ENCODE measurements at regions not wholly inside any gene's neighbourhood (a gene's known extent, or its start where the extent isn't known, plus 50 kb on each side); places are given as distances from the start of the nearest gene placed in this dataset.

DNA sequence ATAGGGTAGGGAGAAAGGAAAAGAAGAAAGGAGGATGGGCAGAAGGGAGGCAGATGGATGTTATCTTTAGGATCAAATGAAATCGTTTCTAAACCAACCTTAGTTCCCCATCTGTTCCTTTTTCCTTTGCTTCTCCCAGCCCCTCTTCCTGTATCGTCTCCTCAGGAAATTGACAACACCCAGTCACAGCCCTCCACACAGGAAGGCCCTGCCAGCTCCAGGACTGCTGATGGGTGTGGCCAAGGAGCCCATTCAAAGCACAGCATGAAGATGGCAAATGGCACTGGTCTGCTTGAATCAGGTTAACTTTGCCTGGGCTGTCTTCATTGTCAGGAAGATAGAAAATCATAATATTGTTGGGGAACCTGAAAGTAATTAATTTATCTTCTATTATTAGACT is 164.8 kb downstream of the C11orf87 start:
- peaks cover 3% of the 10 kb centered on the region for H3K27me3 Mint-ChIP-seq (ENCODE audit: unreplicated experiment)
- no peak overlapping the region for H3K27ac Mint-ChIP-seq (ENCODE audit: unreplicated experiment)
- no peaks in the 10 kb centered on the region for H3K36me3 Mint-ChIP-seq (ENCODE audit: low read depth, unreplicated experiment)
- no peak overlapping the region for H3K4me3 Mint-ChIP-seq (ENCODE audit: unreplicated experiment)
- peak; percentile 7 for DNase-seq (ENCODE audit: low spot score)
- TF ChIP-seq, protein P1, sequence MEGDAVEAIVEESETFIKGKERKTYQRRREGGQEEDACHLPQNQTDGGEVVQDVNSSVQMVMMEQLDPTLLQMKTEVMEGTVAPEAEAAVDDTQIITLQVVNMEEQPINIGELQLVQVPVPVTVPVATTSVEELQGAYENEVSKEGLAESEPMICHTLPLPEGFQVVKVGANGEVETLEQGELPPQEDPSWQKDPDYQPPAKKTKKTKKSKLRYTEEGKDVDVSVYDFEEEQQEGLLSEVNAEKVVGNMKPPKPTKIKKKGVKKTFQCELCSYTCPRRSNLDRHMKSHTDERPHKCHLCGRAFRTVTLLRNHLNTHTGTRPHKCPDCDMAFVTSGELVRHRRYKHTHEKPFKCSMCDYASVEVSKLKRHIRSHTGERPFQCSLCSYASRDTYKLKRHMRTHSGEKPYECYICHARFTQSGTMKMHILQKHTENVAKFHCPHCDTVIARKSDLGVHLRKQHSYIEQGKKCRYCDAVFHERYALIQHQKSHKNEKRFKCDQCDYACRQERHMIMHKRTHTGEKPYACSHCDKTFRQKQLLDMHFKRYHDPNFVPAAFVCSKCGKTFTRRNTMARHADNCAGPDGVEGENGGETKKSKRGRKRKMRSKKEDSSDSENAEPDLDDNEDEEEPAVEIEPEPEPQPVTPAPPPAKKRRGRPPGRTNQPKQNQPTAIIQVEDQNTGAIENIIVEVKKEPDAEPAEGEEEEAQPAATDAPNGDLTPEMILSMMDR (IDR thresholded peaks at IDR 0.05; ENCODE audit: unreplicated experiment): no peak
- no peaks in the 10 kb centered on the region for H3K9me3 Mint-ChIP-seq (ENCODE audit: unreplicated experiment)
- peaks cover 8% of the 10 kb centered on the region for H3K4me1 Mint-ChIP-seq (ENCODE audit: unreplicated experiment)

DNA sequence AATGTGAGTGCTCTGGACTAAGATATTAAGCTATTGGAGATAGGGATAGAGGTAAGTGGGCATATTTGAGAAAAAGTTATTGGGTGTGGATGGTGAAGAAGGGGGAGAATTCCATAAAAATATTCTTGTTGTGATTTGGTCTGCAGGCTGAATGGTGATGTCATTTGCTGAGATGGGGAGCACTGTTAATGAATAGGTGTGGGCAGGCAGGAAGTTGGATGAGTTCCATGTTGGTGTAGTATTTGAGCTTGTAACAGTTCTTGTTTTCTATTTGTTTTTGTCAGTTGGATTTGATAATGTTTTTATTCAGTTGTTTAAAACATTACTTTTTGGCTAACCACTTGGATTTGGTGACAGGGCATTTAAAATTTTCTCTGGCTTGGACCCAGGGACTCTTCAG is 168.8 kb downstream of the C11orf87 start:
- peaks cover 5% of the 10 kb centered on the region for H3K4me1 Mint-ChIP-seq (ENCODE audit: unreplicated experiment)
- no peak overlapping the region for H3K4me3 Mint-ChIP-seq (ENCODE audit: unreplicated experiment)
- peaks cover 3% of the 10 kb centered on the region for H3K27me3 Mint-ChIP-seq (ENCODE audit: unreplicated experiment)
- TF ChIP-seq, protein P1 (IDR thresholded peaks at IDR 0.05; ENCODE audit: unreplicated experiment): no peak
- no peak for DNase-seq (ENCODE audit: low spot score)
- H3K9me3 Mint-ChIP-seq (ENCODE audit: unreplicated experiment): no peaks in the 10 kb centered on the region
- H3K36me3 Mint-ChIP-seq (ENCODE audit: low read depth, unreplicated experiment): no peaks in the 10 kb centered on the region
- no peak overlapping the region for H3K27ac Mint-ChIP-seq (ENCODE audit: unreplicated experiment)

DNA sequence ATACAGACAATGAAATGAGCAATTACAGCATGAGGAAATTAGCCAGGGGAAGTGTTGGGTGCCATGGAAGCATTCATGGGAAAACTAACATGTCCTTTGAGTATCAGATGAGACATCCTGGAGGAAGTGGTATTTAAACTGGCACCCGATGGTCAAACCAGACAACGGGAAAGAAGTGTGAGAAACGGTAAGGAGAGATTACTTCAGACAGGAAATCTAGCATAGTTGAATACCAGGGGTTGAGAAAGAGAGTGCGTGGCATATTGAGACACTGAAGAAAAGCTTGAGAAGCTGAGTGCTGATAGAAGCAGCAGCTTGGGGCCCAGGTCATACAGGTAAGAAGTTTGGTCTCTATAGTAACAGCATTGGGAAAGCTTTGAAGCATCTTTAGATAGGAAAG is 175.3 kb downstream of the C11orf87 start:
- Mint-ChIP-seq H3K9me3 (ENCODE audit: unreplicated experiment) (no peaks in the 10 kb centered on the region), H3K4me3 (ENCODE audit: unreplicated experiment) (no peak overlapping the region), H3K27ac (ENCODE audit: unreplicated experiment) (no peak overlapping the region), H3K36me3 (ENCODE audit: low read depth, unreplicated experiment) (no peaks in the 10 kb centered on the region), H3K4me1 (ENCODE audit: unreplicated experiment) (peaks cover 4% of the 10 kb centered on the region), H3K27me3 (ENCODE audit: unreplicated experiment) (no peaks in the 10 kb centered on the region)
- DNase-seq (ENCODE audit: low spot score): no peak
- TF ChIP-seq, protein P1 (IDR thresholded peaks at IDR 0.05; ENCODE audit: unreplicated experiment): no peak

DNA sequence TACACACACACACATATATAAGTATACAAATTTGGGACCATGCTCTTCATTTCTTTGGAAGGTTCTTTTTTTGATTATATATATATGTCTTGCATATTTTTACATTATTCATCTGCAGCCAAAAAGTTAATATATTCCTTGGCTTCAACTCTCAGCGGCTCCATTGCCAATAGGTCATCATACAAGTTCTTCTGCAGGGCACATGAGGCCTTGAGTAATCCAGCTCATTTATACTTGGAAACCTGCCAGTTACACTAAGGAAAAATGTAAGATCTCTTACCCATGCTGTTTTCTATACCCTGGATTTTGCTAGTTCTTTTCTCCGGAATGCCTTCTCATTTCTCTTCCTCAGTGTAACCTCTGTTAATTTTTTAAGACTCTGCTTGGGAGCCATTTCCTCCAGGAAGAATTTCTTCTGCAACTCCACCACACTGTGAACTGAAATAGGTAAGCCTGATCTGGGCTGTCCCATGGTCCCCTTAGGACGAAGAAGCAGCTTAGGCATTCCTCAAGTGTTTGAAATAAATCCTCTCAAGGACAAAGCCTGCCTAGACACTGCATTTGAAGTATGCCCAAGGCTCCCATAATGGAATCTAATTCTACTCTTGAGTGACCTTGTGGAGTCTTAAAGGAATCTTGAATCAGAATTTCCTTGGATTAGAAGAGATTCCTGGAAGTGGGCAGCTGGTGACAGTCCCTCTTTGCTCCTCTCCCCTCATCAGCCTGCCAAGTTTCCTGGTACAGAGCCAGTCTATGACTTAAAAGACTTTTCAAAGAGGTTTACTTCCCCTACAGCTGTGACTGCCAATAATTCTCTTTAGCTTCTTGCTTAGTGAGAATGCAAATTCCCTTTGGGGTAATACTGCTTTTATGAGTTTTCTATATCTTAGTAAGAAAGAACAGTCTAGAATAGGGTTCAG is 182.8 kb downstream of the C11orf87 start:
- H3K36me3 Mint-ChIP-seq (ENCODE audit: low read depth, unreplicated experiment): no peaks in the 10 kb centered on the region
- TF ChIP-seq, protein P1 (IDR thresholded peaks at IDR 0.05; ENCODE audit: unreplicated experiment): no peak
- no peak overlapping the region for H3K4me3 Mint-ChIP-seq (ENCODE audit: unreplicated experiment)
- no peak for DNase-seq (ENCODE audit: low spot score)
- no peaks in the 10 kb centered on the region for H3K9me3 Mint-ChIP-seq (ENCODE audit: unreplicated experiment)
- no peaks in the 10 kb centered on the region for H3K4me1 Mint-ChIP-seq (ENCODE audit: unreplicated experiment)
- H3K27me3 Mint-ChIP-seq (ENCODE audit: unreplicated experiment): no peaks in the 10 kb centered on the region
- H3K27ac Mint-ChIP-seq (ENCODE audit: unreplicated experiment): no peak overlapping the region

DNA sequence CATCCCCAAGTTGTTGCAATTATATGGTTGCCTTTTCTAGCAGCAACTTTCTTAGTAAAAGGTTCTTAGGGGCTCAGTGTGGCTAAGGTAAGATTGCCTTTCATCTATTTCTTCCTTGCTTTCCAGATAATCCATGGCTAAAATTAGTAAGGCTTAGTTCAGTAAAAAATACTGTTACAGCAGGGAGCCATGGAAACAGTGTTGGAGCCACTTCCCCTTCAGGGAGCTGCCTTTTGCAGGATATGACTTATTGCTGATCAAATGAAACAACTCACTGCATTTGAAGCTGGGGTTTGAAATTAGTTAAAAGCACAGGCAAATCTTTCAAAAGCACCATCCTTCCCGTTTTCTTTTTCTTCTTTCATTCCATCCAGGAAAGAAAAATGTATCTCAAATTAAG is 184.3 kb downstream of the C11orf87 start:
- no peak overlapping the region for H3K27ac Mint-ChIP-seq (ENCODE audit: unreplicated experiment)
- no peak overlapping the region for H3K4me3 Mint-ChIP-seq (ENCODE audit: unreplicated experiment)

More for the DNA sequence above, 184.3 kb downstream of the C11orf87 start:
- TF ChIP-seq, protein P1 (IDR thresholded peaks at IDR 0.05; ENCODE audit: unreplicated experiment): no peak
- H3K9me3 Mint-ChIP-seq (ENCODE audit: unreplicated experiment): no peaks in the 10 kb centered on the region
- H3K4me1 Mint-ChIP-seq (ENCODE audit: unreplicated experiment): no peaks in the 10 kb centered on the region
- no peaks in the 10 kb centered on the region for H3K36me3 Mint-ChIP-seq (ENCODE audit: low read depth, unreplicated experiment)
- H3K27me3 Mint-ChIP-seq (ENCODE audit: unreplicated experiment): no peaks in the 10 kb centered on the region
- no peak for DNase-seq (ENCODE audit: low spot score)
